Ammon's horn (tissue), 1 donor: ENCODE measurements at regions not wholly inside any gene's neighbourhood (a gene's known extent, or its start where the extent isn't known, plus 50 kb on each side); places are given as distances from the start of the nearest gene placed in this dataset.
"Not testable (repeated sequence)": the region's sequence is repeated elsewhere in the genome, so short reads cannot be mapped to it uniquely, and the experiment has no call there.

Source experiments
- DNase-seq: peaks from one replicate; pipeline ENCODE4 v3.0.0-alpha.2; 2016; ENCODE audit warnings: low spot score

DNA sequence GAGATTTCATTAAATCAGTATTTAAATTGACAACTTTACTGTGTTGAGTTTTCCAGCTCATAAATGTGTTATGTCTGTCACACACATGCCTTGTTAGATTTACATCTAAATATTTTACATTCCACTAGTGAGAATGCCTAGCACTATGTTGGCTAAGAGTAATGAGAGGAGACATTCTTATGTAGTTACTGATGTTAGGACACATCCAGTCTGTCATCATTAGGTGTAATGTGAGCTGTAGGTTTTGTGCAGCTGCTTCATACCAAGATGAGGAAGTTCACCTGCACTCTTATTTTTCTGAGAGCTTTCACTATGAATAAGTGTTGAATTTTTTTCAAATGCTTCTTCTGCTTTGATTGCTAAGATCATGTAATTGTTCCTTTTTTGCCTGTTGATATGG, 218.0 kb upstream of the IGFBP3 start:
- no peak for DNase-seq

DNA sequence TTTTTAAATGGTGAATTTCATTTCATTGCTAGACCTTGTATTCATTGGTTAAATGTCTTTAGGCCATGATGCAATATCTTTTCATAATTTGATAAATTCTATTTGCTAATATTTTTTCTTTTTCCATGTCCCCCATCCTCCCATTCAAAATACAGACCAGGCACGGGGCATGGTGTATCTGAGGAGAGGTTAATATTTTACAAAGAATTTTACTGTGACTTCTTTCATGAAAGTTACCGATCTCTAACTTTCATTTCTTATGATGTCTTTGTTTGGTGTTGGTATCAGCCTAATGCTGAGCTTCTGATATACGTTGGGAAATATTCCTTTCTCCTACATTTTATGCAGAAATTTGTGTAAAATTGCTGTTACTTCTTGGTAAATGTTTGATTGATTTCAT, 216.7 kb upstream of the IGFBP3 start:
- DNase-seq: no peak

DNA sequence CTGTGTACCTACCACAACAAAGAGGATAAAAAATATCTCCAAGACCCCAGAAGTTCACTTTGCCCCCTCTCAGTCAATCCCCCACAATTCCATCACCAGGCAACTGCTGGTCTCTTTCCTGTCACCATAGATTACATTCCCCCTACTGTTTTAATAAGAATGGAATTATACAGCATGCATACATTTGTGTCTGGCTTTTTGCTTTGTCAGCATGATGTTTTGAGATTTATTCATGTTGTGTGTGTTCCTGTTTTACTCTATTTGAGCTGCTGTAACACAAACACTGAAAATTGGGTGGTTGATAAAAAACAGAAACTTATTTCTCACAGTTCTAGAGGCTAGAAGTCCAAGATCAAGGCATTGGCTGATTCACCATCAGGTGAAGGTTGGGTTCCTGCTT, 214.5 kb upstream of the IGFBP3 start:
- DNase-seq: no peak

DNA sequence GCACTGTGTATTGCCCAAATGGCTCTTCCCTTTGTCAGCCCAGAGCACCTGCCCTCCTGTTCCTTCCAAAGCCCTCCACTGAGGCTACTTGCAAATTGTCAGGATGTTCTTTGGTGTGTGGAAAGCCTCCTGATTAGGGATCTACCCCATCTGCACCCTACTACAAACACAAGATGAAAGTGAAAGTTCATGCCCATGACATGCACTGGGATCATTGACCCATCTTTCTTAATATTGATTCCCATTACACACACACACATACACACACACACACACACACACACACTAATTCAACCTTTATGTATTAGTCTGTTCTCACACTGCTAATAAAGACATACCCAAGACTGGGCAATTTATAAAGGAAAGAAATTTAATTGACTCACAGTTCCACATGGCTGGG, 213.7 kb upstream of the IGFBP3 start:
- DNase-seq: no peak

GRCh38 chr7:46134385-46134784, 213.3 kb upstream of the IGFBP3 start:
- DNase-seq: no peak

- DNase-seq: no peak
These were observed 212.7 kb upstream of the IGFBP3 start for GRCh38 chr7:46133751-46134150.

DNA sequence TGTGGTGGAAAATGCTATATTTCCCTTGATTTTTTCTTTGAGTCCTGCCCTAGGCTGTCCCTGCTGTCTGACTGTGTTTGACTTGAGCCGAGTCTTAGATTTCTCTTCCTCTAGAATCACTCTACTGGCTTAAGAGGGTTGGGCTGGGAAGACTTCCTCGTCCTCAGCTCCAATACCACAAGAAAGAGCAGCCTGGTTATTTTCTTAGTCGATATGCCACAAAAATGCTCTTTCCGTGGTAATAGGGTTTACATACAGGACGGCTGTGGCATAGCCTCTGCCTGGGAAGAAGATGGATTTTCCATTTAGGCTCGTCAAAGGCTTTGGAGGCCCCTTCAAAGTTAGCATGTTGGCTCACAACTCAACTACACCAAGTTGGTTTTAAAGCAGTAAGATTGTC, 212.0 kb upstream of the IGFBP3 start:
- no peak for DNase-seq

GRCh38 chr7:46131916-46132795, 211.1 kb upstream of the IGFBP3 start:
- DNase-seq: no peak

DNA sequence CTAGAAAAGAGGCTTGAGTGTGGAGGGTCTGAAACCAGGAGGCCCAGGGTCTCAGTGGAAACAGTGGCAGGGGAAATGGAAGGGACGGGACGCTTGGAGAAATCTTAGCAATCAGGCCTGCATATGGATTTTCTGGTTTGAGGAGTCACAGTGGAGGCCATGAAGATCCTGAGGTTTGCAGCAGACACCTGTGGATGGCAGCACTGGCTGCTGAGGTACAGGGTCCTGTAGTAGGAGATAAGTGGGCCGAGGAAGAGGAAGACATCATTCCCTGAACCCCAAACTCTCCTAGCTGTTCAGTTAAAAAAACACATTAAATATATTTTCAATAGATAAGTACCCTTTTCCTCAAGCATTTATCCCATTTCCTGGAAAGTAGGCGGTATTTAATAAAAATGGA, 208.8 kb upstream of the IGFBP3 start:
- DNase-seq: no peak

DNA sequence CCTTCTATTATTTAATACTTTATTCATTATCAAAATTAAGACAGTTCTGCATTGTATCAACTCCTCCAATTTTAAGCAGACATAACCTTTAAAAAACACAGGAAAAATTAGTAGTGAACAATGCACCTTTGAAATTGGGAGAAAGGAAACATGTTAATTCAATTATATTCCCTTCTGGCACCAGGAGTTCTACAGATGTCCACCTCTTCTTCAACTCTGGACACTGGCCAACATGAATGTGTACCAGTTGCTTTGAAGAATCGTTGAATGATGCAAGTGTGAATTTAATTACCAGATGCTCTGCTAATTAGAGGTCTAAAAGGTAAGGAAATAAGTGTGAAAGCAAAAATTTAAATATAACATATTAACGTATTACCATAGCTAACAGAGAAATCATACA, 206.7 kb upstream of the IGFBP3 start:
- no peak for DNase-seq

DNA sequence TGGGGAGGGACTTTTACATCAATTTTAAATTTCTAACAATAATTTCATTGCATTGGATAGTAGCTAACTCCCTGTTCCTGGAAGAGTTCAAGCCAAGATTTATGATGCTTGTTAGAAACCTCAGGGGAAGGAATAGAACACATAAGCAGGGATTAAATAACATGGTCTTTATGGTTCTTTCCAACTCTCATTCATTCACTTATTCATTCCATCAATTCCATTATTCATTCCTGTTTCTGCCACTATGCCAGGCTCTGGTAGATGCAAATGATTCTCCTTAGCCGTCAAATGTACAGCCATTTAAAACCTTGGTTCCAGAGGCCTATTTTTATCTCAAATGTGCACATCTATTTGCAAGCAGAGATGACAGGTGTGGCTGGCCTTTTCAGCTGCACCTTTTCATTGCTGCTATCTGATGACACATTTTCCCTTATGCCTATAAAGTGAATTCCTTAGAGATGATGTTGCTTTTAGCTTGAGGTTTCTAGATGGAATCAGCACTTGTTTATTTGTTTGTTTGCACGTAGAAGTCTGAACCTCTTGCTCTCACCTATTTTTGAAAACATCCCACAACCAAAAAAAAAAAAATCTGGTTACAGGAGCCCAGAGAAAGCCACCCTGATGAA, 205.7 kb upstream of the IGFBP3 start:
- no peak for DNase-seq

- no peak for DNase-seq
These were observed 202.8 kb upstream of the IGFBP3 start for GRCh38 chr7:46123756-46124343.

- no peak for DNase-seq
These were observed 194.3 kb upstream of the IGFBP3 start for GRCh38 chr7:46115410-46115809.

DNA sequence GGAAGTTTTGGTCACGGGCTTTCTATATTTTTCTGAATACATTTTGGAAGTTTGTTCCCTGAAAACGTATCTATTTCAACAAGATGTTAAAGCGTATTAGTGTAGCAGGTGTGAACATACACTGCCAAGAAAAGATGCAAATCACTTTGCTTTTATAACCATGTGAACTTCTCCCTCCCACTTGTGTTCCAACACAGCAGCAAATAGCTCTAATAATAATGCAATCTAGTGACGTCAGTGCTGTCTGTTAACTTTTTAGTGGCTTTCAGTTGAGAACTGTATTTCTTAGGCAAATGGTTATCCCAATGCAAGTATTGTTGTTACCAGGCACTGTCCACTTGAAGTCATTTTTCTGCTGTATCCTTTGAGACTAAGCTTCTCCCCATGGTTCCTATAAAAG, 188.4 kb upstream of the IGFBP3 start:
- DNase-seq: peak; percentile 59

DNA sequence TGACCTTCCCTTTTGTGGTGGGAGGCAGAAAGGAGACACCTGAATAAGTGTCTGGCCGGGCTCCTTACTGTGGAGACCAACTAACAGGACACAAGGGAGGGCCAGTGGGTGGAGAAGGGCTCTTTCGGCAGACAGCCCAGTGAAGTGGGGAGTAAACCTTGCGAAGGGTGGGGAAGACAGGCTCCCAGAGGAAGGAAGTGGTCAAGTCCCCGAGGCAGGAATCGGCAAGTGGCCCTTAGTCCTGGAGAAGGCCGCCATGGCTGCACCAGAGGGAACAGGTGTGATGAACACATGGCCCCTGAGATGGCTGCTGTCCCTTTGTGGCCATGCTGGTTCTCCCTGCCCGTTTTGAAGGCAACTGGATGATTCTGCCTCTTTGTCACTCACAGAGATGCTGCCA, 187.2 kb upstream of the IGFBP3 start:
- no peak for DNase-seq

- DNase-seq: no peak
These were observed 186.6 kb upstream of the IGFBP3 start for GRCh38 chr7:46107610-46108217.

GRCh38 chr7:46100521-46100920, 179.4 kb upstream of the IGFBP3 start:
- no peak for DNase-seq

DNA sequence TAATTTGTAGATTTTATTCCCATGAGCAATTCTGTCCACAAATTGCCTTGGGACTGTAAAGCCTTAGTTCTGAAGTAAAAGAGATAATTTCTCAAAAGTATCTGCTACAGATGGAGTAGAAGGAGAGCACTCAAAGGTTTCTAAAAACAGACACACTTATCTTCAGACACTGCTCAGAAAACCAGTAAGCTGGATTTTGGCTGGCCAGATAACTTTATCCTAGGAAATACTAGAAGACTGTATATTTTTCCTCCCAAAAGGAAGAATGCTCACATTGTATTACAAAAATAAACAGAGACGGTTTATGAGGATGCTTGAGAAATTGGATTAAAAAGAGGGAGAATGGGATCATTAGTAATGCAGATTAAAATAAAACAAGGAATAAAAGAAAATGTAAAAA, 178.0 kb upstream of the IGFBP3 start:
- no peak for DNase-seq

DNA sequence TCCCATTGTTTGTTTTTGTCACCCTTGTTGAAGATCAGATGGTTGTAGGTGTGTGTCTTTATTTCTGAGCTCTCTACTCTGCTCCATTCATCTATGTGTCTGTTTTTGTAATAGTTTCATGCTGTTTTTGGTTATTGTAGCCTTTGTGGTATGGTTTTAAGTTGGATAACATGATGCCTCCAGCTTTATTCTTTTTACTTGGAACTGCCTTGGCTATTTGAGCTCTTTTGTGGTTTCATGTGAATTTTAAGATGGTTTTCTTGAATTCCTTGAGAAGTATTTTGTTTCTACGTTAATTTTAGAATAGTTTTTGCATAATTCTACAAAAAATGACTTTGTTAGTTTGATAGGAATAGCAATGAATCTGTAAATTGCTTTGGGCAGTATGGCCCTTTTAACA, 170.0 kb upstream of the IGFBP3 start:
- DNase-seq: no peak

DNA sequence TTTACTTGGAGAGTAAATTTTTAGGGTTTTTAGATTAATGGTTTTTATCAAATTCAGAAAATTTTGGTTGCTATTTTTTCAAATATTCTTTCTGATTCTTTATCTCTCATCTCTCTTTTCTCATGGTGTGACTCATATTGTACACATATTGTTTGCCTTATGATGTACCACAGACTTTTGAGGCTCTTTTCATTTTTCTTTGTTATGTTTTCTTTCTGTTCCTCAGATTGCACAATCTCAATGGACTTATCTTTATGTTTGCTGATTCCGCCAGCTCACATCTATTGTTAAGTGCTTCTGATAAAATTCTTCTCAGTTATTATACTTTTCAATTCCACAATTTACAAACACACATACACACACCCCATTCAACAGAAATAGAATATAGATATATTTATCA, 168.2 kb upstream of the IGFBP3 start:
- no peak for DNase-seq

GRCh38 chr7:46088486-46088885, 167.4 kb upstream of the IGFBP3 start:
- DNase-seq: not testable (repeated sequence)

DNA sequence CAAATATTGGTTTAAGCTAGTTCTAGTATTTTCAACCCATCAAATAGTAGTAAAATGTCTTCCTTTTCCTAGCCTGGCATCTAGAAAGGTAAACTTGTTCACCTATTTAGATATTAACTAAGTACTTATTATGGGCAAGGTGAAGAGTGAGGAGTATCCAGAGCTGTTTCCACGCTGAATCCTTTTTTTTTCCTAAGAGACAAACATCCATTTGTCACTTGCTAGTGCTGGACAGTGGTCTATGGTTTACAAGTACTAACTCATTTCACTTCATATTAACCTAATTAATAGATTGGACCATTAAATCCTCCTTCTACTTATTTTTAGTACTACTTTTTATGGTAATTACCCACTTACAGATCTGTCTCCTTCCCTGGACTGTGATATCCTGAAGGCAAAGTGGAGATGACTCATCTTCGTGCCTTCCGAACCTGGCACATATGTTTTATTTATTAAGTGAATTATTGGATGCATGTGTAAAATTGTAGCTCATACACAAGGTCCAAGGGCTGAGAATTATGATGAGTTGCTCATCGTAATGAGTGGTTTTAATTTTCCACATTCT, 159.6 kb upstream of the IGFBP3 start:
- DNase-seq: no peak

GRCh38 chr7:46079421-46079820, 158.3 kb upstream of the IGFBP3 start:
- DNase-seq: no peak
